Chondrocyte (in vitro differentiated cells): ENCODE measurements at regions not wholly inside any gene's neighbourhood (a gene's known extent, or its start where the extent isn't known, plus 50 kb on each side); places are given as distances from the start of the nearest gene placed in this dataset.

Experiments
- DNase-seq: peaks from one replicate; pipeline ENCODE4 v3.0.0; 2021; ENCODE audit warnings: mixed read lengths, low spot score
- H3K27ac Mint-ChIP-seq: one replicate; pipeline ENCODE4 v1.8.0; 2021; ENCODE audit warnings: mild to moderate bottlenecking, moderate library complexity, mixed read lengths; ENCODE audit not compliant: unreplicated experiment
- H3K27me3 Mint-ChIP-seq: 2 replicates; pipeline ENCODE4 v1.8.0; 2021; ENCODE audit warnings: low read depth, mixed read lengths
- H3K36me3 Mint-ChIP-seq: 2 replicates; pipeline ENCODE4 v1.8.0; 2021; ENCODE audit warnings: low read depth, mixed read lengths
- H3K4me1 Mint-ChIP-seq: 2 replicates; pipeline ENCODE4 v1.8.0; 2021; ENCODE audit warnings: low read depth, mild to moderate bottlenecking, mixed read lengths
- H3K4me3 Mint-ChIP-seq: one replicate; pipeline ENCODE4 v1.8.0; 2021; ENCODE audit warnings: mild to moderate bottlenecking, moderate library complexity, mixed read lengths; ENCODE audit not compliant: unreplicated experiment
- H3K9me3 Mint-ChIP-seq: 2 replicates; pipeline ENCODE4 v1.8.0; 2021; ENCODE audit warnings: low read depth, mixed read lengths
- TF ChIP-seq, protein P1 (sequence below): fragments of 200-600 bp; sonication (generic); IDR thresholded peaks from 2 replicates; pipeline ENCODE4 v1.5.0; 2021; ENCODE audit warnings: antibody characterized with exemption, mild to moderate bottlenecking, moderate library complexity

GRCh38 chr10:89080660-89081059 lies 90.1 kb downstream of the FAS start:
- Mint-ChIP-seq H3K4me1 (peaks cover 13% of the 10 kb centered on the region), H3K36me3 (no peaks in the 10 kb centered on the region), H3K9me3 (no peaks in the 10 kb centered on the region), H3K4me3 (no peak overlapping the region), H3K27ac (no peak overlapping the region), H3K27me3 (peaks cover 2% of the 10 kb centered on the region)
- DNase-seq, result no peak
- TF ChIP-seq, protein P1, sequence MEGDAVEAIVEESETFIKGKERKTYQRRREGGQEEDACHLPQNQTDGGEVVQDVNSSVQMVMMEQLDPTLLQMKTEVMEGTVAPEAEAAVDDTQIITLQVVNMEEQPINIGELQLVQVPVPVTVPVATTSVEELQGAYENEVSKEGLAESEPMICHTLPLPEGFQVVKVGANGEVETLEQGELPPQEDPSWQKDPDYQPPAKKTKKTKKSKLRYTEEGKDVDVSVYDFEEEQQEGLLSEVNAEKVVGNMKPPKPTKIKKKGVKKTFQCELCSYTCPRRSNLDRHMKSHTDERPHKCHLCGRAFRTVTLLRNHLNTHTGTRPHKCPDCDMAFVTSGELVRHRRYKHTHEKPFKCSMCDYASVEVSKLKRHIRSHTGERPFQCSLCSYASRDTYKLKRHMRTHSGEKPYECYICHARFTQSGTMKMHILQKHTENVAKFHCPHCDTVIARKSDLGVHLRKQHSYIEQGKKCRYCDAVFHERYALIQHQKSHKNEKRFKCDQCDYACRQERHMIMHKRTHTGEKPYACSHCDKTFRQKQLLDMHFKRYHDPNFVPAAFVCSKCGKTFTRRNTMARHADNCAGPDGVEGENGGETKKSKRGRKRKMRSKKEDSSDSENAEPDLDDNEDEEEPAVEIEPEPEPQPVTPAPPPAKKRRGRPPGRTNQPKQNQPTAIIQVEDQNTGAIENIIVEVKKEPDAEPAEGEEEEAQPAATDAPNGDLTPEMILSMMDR, result no peak

DNA sequence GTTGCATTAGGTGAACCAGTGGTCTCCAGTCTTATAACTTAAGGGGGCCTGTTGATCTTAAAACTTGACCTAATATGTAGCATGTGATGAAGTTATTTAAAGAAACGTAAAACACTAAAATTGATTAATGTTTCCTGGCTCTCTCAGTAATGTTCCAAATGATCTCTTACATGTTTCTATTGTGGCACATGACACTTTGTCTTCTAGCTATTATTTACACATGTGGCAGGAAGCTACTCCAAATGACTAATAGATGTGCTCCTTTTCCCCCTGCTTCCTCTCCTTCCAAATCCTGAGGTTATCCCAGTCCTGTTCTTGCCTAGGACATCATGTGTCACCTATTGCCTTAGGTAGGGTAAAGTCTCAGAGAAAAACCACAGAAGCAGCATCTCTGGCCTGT lies 89.4 kb downstream of the FAS start:
- no peak for DNase-seq
- TF ChIP-seq, protein P1, result no peak
- peaks cover 13% of the 10 kb centered on the region for H3K4me1 Mint-ChIP-seq

DNA sequence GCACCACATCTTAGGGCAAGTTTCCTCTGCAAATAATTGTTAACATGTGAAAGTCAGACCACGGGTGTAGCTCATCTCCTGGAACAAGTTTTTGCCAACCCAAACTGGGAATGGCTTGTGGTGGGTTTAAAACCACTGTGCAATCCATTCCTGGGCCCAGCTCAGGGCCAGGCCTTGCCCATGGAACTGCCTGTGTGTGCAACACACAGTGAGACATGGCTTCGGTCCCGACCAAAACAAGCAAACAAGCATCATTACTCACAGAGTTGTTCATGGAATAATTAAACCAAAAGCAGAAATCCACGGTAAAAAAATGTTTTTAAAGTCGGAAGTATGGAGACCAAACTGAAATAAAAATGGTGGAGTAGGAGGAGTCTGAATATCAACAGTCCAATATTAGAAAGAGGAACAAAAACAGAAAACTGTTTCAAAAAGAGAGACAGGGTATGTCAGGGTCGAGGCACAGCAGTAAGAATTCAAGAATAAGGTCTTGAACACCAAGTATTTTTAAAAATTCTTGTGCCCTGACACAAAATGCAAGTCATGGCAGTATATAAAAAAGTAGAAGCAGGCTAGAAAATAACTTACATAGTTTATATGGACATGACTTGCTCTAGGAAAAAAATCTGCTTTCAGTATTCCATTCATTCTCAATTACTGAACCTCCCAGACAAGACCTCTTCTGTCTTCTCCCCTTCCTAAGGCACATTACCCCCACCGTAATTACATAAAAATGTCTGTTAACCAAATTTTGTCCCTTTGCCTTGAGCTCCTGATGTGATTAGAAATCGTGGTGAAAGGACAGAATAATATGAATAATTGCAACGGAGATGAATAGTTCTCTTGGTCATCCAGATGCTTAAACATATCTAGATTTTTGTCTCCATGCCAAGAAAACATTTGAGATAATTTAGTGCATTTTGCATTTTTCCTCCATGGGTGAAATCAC lies 88.4 kb downstream of the FAS start:
- H3K4me1 Mint-ChIP-seq, result peaks cover 15% of the 10 kb centered on the region
- H3K27ac Mint-ChIP-seq, result peak overlapping the region; percentile 58
- no peaks in the 10 kb centered on the region for H3K9me3 Mint-ChIP-seq
- no peak overlapping the region for H3K4me3 Mint-ChIP-seq
- H3K36me3 Mint-ChIP-seq, result no peaks in the 10 kb centered on the region
- TF ChIP-seq, protein P1, result no peak
- DNase-seq, result no peak
- H3K27me3 Mint-ChIP-seq, result peaks cover 2% of the 10 kb centered on the region

More for the DNA sequence above, 89.4 kb downstream of the FAS start:
- Mint-ChIP-seq H3K27me3 (peaks cover 2% of the 10 kb centered on the region), H3K9me3 (no peaks in the 10 kb centered on the region), H3K4me3 (no peak overlapping the region), H3K36me3 (no peaks in the 10 kb centered on the region), H3K27ac (no peak overlapping the region)

DNA sequence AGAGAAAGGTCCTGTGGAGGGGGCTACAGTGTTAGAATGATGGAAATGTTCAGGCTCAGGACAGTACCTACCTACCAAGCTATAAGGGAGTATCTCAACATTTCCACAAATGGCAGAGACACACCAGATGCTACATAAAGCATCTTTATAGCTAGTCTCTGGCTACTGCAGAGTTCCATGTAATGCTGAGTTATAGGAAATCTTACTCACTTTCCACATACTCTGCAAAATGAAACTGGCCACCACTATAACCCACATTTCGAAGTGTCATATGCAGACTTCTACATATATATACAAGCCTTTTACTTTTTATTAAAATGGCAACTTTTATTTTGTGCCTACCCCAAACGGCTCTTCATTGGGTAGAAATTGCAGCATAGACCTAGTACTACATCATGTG lies 85.5 kb downstream of the FAS start:
- TF ChIP-seq, protein P1, result no peak
- H3K27me3 Mint-ChIP-seq, result peaks cover 6% of the 10 kb centered on the region
- H3K27ac Mint-ChIP-seq, result no peak overlapping the region
- H3K4me1 Mint-ChIP-seq, result peaks cover 20% of the 10 kb centered on the region
- no peak for DNase-seq
- no peaks in the 10 kb centered on the region for H3K36me3 Mint-ChIP-seq
- no peaks in the 10 kb centered on the region for H3K9me3 Mint-ChIP-seq
- no peak overlapping the region for H3K4me3 Mint-ChIP-seq

DNA sequence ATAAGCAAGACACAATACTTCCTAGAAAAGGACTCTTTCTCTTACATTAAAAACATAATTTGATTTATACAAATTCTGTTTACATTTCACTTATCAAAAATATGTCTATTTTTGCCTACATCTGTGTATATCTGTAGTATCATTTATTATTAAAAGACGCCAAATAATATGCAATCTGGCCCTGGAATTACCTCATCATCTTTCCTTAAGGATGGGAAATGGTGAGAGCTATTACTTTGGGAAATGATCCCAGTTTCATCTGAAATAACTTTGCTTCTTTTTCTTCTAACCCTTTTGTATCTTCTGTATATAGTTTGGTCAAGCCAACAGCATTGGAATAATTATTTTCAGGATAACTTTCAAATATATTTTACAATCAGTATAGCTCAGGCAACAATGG lies 85.0 kb downstream of the FAS start:
- TF ChIP-seq, protein P1, result no peak
- Mint-ChIP-seq H3K4me3 (no peak overlapping the region), H3K27me3 (peaks cover 6% of the 10 kb centered on the region), H3K36me3 (no peaks in the 10 kb centered on the region), H3K27ac (no peak overlapping the region), H3K4me1 (peaks cover 20% of the 10 kb centered on the region), H3K9me3 (no peaks in the 10 kb centered on the region)
- DNase-seq, result no peak
